Transverse colon (tissue), 4 donors: ENCODE measurements at regions not wholly inside any gene's neighbourhood (a gene's known extent, or its start where the extent isn't known, plus 50 kb on each side); places are given as distances from the start of the nearest gene placed in this dataset.

ENCODE experiments used
- DNase-seq: peaks from one replicate; pipeline ENCODE4 v3.0.0-alpha.2; 2019
- H3K27ac ChIP-seq, 4 donors: fragments of 200-600 bp; sonication (generic); 2 replicates each; pipeline ENCODE4 v1.5.1; 2016 to 2018; ENCODE audit warnings: inconsistent platforms in 4 of 4
- H3K27me3 ChIP-seq: fragments of 200-600 bp; sonication (generic); 2 replicates; pipeline ENCODE4 v1.5.1; 2017; ENCODE audit warnings: inconsistent platforms
- H3K36me3 ChIP-seq, 4 donors: fragments of 200-600 bp; sonication (generic); 2 replicates each; pipeline ENCODE4 v1.5.1; 2017 to 2019; ENCODE audit warnings: inconsistent platforms in 4 of 4
- H3K4me1 ChIP-seq, 4 donors: fragments of 200-600 bp; sonication (generic); 2 replicates each; pipeline ENCODE4 v1.5.1; 2017 to 2020; ENCODE audit warnings: inconsistent platforms in 4 of 4
- H3K4me3 ChIP-seq, 4 donors: fragments of 200-600 bp; sonication (generic); 1 replicate in 1 of 4; 2 replicates in 3 of 4; pipeline versions ENCODE4 v1.5.1 to v1.6.1; 2017 to 2019; ENCODE audit warnings: inconsistent platforms in 4 of 4
- H3K9me3 ChIP-seq, 2 donors: fragments of 200-600 bp; sonication (generic); 2 replicates each; pipeline ENCODE4 v1.5.1; 2017 to 2019; ENCODE audit warnings: inconsistent platforms in 2 of 2
- EP300 ChIP-seq: sonication (generic); formaldehyde crosslinking; IDR thresholded peaks from one replicate; pipeline ENCODE4 v1.6.1; 2017; ENCODE audit warnings: antibody characterized with exemption, low read depth
- POLR2A ChIP-seq: fragments of 450-650 bp; IDR thresholded peaks from one replicate; pipeline ENCODE4 v1.6.1; 2016; ENCODE audit warnings: antibody characterized with exemption, mild to moderate bottlenecking, moderate library complexity
- POLR2AphosphoS5 ChIP-seq, 3 donors: sonication (generic); formaldehyde crosslinking; IDR thresholded peaks; one replicate each; pipeline ENCODE4 v1.6.1; 2016; ENCODE audit warnings: antibody characterized with exemption in 3 of 3
- WGBS, 2 donors: methylation state at CpG; one replicate each; pipeline ENCODE4 v1.1.5; 2018; ENCODE audit warnings: low coverage in 1 of 2; 5-methylcytosine and 5-hydroxymethylcytosine counted together
- in situ Hi-C, 4 donors: fragments of 200-750 bp; cut with MboI; loops; one replicate each; pipeline versions ENCODE4 v1.15.0 to v1.15.1; 2017; ENCODE audit warnings: low sequenced_read_pairs in 3 of 4, low pct_ligation_motif_present in 1 of 4, low pct_unique_long_range_greater_than_20kb in 1 of 4
- intact Hi-C: fragments of 100-400 bp; cut with DNase I; formaldehyde crosslinking; loops from one replicate; pipeline ENCODE4 v1.15.1; 2023; ENCODE audit warnings: low total_unique reads
- TF ChIP-seq, protein P1 (sequence below), 5 experiments: fragments of 200-600 bp in 3 of 5; fragments of 450-650 bp in 2 of 5; sonication (generic) in 3 of 5; IDR thresholded peaks; 1 replicate in 2 of 5; 2 replicates in 3 of 5; pipeline ENCODE4 v1.5.1; 2016 to 2017; ENCODE audit warnings: antibody characterized with exemption in 5 of 5, inconsistent platforms in 3 of 5, mild to moderate bottlenecking in 2 of 5, moderate library complexity in 1 of 5

DNA sequence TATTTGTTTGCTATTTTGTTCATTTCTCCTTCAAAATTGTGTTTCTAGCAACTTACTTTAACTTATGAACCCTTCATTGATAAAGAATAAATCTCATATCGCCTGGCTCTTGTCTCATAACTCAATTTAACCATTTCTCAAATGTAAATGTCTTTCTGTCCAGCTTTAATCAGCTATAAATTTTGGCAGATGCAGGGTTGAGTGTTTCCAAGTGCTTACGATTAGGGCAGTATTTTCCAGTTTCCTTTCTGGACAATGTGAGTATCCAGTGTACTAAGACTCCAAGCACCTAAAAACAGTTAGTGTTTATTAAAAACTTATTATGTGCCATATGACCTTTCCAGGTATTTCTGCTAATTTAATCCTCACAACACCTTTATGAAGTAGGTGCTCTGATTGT is 218.6 kb upstream of the GK2 start:
- Histone ChIP-seq H3K4me3 (peak overlapping the region in 1 of 4 donors; percentile 10), H3K4me1 (peaks cover 0 to 21% (median 6%) of the 10 kb centered on the region in 4 donors), H3K9me3 (no peaks in the 10 kb centered on the region), H3K27ac (peak overlapping the region in 2 of 4 donors; percentile 9 to 58), H3K36me3 (no peaks in the 10 kb centered on the region), H3K27me3 (no peaks in the 10 kb centered on the region)
- 64 to 72% methylated on average over 1 to 2 of the region's 2 CpGs for WGBS, 2 donors
- TF ChIP-seq, protein P1, sequence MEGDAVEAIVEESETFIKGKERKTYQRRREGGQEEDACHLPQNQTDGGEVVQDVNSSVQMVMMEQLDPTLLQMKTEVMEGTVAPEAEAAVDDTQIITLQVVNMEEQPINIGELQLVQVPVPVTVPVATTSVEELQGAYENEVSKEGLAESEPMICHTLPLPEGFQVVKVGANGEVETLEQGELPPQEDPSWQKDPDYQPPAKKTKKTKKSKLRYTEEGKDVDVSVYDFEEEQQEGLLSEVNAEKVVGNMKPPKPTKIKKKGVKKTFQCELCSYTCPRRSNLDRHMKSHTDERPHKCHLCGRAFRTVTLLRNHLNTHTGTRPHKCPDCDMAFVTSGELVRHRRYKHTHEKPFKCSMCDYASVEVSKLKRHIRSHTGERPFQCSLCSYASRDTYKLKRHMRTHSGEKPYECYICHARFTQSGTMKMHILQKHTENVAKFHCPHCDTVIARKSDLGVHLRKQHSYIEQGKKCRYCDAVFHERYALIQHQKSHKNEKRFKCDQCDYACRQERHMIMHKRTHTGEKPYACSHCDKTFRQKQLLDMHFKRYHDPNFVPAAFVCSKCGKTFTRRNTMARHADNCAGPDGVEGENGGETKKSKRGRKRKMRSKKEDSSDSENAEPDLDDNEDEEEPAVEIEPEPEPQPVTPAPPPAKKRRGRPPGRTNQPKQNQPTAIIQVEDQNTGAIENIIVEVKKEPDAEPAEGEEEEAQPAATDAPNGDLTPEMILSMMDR (IDR thresholded peaks at IDR 0.05) = no peak
- TF ChIP-seq POLR2AphosphoS5 (IDR thresholded peaks at IDR 0.05) = no peak
- no peak for TF ChIP-seq POLR2A
- no peak for TF ChIP-seq EP300
- intact Hi-C loops = no loop called here
- no peak for DNase-seq
- in situ Hi-C loops = no loop called here

DNA sequence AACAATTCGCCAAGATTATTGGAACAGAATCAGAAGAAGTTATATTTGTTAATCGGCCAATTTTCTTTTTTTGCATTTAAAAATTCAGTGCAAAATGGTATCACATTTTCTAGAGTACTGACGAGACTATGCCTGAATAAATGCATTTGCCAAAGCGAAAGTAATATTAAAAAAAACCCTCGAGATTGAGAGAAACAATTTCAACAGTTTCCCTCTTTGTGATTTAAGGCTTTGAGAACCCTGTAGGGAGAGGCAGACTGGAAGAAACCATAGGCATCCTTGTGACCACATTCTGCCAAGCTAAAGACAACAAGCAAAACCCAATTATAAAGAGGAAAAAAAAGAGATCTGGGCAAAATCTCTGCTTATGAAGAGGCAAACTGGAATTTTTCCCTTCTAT is 218.1 kb upstream of the GK2 start:
- in situ Hi-C loops = no loop called here
- TF ChIP-seq, protein P1 (IDR thresholded peaks at IDR 0.05) = no peak
- no peak for TF ChIP-seq EP300
- DNase-seq = no peak
- Histone ChIP-seq H3K36me3 (no peaks in the 10 kb centered on the region), H3K27ac (peak overlapping the region in 2 of 4 donors; percentile 9 to 58), H3K4me3 (peak overlapping the region in 1 of 4 donors; percentile 10), H3K27me3 (no peaks in the 10 kb centered on the region), H3K4me1 (peaks cover 0 to 21% (median 6%) of the 10 kb centered on the region in 4 donors), H3K9me3 (no peaks in the 10 kb centered on the region)
- intact Hi-C loops = no loop called here
- WGBS, 2 donors = 60 to 63% methylated on average over 4 to 5 of the region's 5 CpGs

DNA sequence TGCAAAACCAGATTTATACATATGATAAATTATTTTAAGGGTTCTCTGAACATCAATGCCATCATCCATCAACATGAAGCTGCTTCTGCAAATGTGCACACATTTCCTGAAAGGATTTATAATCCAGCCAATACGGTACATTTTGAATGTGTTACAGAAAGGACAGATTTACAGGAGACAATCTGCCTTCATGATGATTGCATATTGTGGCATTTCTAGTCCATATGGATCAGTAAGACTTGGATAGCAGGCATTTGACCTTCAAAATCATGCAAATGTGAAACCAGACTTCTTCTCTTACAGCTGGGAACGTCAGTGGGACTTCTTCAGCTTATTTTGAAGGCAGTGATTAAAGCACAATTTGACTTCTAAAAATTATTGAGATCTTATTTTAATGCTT is 217.3 kb upstream of the GK2 start:
- Histone ChIP-seq H3K27ac (peak overlapping the region in 2 of 4 donors; percentile 49 to 58), H3K36me3 (no peaks in the 10 kb centered on the region), H3K4me1 (peaks cover 0 to 21% (median 6%) of the 10 kb centered on the region in 4 donors), H3K4me3 (no peak overlapping the region), H3K9me3 (no peaks in the 10 kb centered on the region), H3K27me3 (no peaks in the 10 kb centered on the region)
- intact Hi-C loops (no loop called here), in situ Hi-C loops (no loop called here)
- no peak for DNase-seq
- no peak for TF ChIP-seq EP300
- TF ChIP-seq, protein P1 (IDR thresholded peaks at IDR 0.05) = no peak
- no peak for TF ChIP-seq POLR2AphosphoS5 (IDR thresholded peaks at IDR 0.05)
- TF ChIP-seq POLR2A = no peak
- WGBS, 2 donors = 45 to 59% methylated on average over 1 to 2 of the region's 2 CpGs

DNA sequence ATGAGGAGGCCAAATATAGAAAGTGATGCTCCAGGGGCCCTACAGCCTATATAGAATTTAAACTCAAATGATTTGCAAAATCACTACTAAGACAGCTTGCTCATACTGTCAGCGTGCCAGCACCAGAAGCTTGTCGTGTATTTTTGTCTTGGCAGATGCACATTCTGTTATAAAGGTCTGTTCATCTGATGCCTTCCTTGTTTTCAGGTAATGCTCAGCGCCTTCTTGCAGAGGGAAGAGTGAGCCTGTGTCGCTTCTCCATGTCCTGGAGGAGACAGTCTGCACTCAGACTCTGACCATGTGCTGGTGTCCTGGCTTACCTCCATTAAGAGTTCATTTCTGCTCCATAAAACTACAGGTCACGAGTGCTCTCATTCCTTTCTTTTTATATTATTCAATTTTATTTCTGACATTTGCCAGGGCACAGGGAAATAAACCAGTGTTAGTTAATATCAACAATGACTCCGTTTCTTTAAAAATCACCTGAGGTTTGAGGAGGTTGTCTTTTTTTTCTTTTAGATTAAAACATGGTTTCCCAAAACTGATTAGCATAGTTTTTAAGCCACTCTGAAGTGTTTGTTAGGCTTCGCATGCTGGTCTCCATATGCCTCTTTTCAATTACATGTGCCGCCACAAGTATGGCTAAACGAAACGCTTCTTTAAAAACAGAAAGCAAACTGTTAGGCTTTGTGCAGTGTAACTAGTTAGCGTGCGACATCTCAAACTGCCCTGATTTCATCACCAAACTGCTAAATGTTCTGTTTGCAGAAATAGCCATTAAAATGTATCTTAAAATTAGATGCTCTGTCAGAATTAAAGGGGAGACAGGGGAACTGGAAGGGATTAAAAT is 215.2 kb upstream of the GK2 start:
- H3K27me3 ChIP-seq = no peaks in the 10 kb centered on the region
- H3K27ac ChIP-seq = peak overlapping the region; percentile 31 to 74 (median 66)
- intact Hi-C loops = no loop called here
- no peak for DNase-seq
- H3K36me3 ChIP-seq = no peaks in the 10 kb centered on the region
- H3K4me1 ChIP-seq = peaks cover 0 to 21% (median 6%) of the 10 kb centered on the region in 4 donors
- H3K4me3 ChIP-seq = no peak overlapping the region
- H3K9me3 ChIP-seq = no peaks in the 10 kb centered on the region
- in situ Hi-C loops = no loop called here
- WGBS, 2 donors = 62% methylated on average over 5 to 12 of the region's 12 CpGs
- TF ChIP-seq, protein P1 (IDR thresholded peaks at IDR 0.05) = no peak
- no peak for TF ChIP-seq POLR2A
- TF ChIP-seq EP300 = no peak
- peak in 1 of 3 donors; percentile 66 for TF ChIP-seq POLR2AphosphoS5 (IDR thresholded peaks at IDR 0.05)
